GM12878 (cell line): ENCODE measurements at regions not wholly inside any gene's neighbourhood (a gene's known extent, or its start where the extent isn't known, plus 50 kb on each side); places are given as distances from the start of the nearest gene placed in this dataset.
A peak's percentile ranks its signal among the peaks of the same experiment; 100 is the strongest.

ENCODE experiments used
- ATAC-seq: fragments of 200-7000 bp; cut with Tn5 transposase; 3 replicates; pipeline ENCODE4 v1.9.1; 2020; ENCODE audit warnings: mild to moderate bottlenecking, moderate library complexity
- BruUV-seq: library from RNA; stranded (reverse); fragments of 400-500 nt; replicated peaks from 2 replicates; lab custom pipeline; 2021; lab: Mats Ljungman, UMichigan
- CTCF ChIA-PET: fragments of 300-600 bp; sonication (Branson Sonifier 250); formaldehyde crosslinking; extraction: SDS; loops from one replicate; lab custom pipeline; 2021; ENCODE audit warnings: inconsistent platforms; lab: Yijun Ruan, JAX
- POLR2A ChIA-PET: fragments of 350-600 bp; formaldehyde crosslinking; extraction: SDS; loops from one replicate; lab custom pipeline; 2021; ENCODE audit warnings: inconsistent platforms; lab: Charles Lee
- RAD21 ChIA-PET: fragments of 300-600 bp; sonication (Branson Sonifier 250); formaldehyde crosslinking; loops from one replicate; lab custom pipeline; 2023; ENCODE audit warnings: antibody characterized with exemption; ENCODE audit not compliant: unreplicated experiment; lab: Charles Lee
- SMC1A ChIA-PET: fragments of 300-600 bp; sonication (Branson Sonifier 250); formaldehyde crosslinking; loops from one replicate; lab custom pipeline; 2023; ENCODE audit not compliant: unreplicated experiment, uncharacterized antibody; lab: Charles Lee
- DNase-seq: peaks from one replicate; pipeline ENCODE4 v3.0.0-alpha.2; 2011; ENCODE audit warnings: low read depth, low spot score
- FAIRE-seq: peaks from 3 replicates; lab custom pipeline; 2011; peaks lifted over from hg19 to GRCh38; lab: Jason Lieb, UNC
- H2AFZ ChIP-seq: 2 replicates; pipeline ENCODE4 v1.6.0; 2011; ENCODE audit warnings: low read depth, low read length, control low read depth; ENCODE audit not compliant: control insufficient read depth
- H3K27ac ChIP-seq: 2 replicates; pipeline ENCODE4 v1.5.1; 2011; ENCODE audit warnings: control low read depth; ENCODE audit not compliant: control insufficient read depth, insufficient read depth
- H3K27me3 ChIP-seq, 2 experiments: replicated peaks in 1 of 2; 2 replicates each; pipeline versions ENCODE4 v1.6.0 to v1.6.1; 2011; ENCODE audit warnings: low read length in 1 of 2; ENCODE audit not compliant: control insufficient read depth in 2 of 2, insufficient read depth in 2 of 2
- H3K36me3 ChIP-seq, 2 experiments: 2 replicates each; pipeline ENCODE4 v1.5.1; 2011; ENCODE audit warnings: low read length in 1 of 2; ENCODE audit not compliant: control insufficient read depth in 2 of 2, insufficient read depth in 2 of 2
- H3K4me1 ChIP-seq: 2 replicates; pipeline ENCODE4 v1.6.1; 2011; ENCODE audit warnings: mild to moderate bottlenecking, low read length, moderate library complexity, mixed read lengths; ENCODE audit not compliant: control insufficient read depth, insufficient read depth
- H3K4me2 ChIP-seq: 2 replicates; pipeline ENCODE4 v1.6.0; 2011; ENCODE audit warnings: control low read depth; ENCODE audit not compliant: control insufficient read depth, insufficient read depth
- H3K4me3 ChIP-seq: fragments of 200-600 bp; sonication (generic); 2 replicates; pipeline ENCODE4 v1.5.1; 2016
- H3K79me2 ChIP-seq: 2 replicates; pipeline ENCODE4 v1.6.0; 2011; ENCODE audit warnings: low read length; ENCODE audit not compliant: control insufficient read depth, insufficient read depth
- H3K9ac ChIP-seq: 2 replicates; pipeline ENCODE4 v1.8.0; 2011; ENCODE audit warnings: low read length, control low read depth, mixed read lengths; ENCODE audit not compliant: control insufficient read depth, insufficient read depth
- H3K9me3 ChIP-seq: replicated peaks from 3 replicates; pipeline ENCODE4 v1.5.1; 2011; ENCODE audit warnings: mild to moderate bottlenecking, low read length; ENCODE audit not compliant: control insufficient read depth, insufficient read depth
- H4K20me1 ChIP-seq: 2 replicates; pipeline ENCODE4 v1.6.0; 2011; ENCODE audit not compliant: control insufficient read depth, insufficient read depth
- IKZF1 ChIP-seq: fragments of 450-650 bp; conservative IDR thresholded peaks from 2 replicates; pipeline ENCODE4 v1.6.1; 2017; ENCODE audit warnings: antibody characterized with exemption, mild to moderate bottlenecking
- NR2C2 ChIP-seq: IDR thresholded peaks from 2 replicates; pipeline ENCODE4 v1.6.1; 2011; ENCODE audit warnings: borderline replicate concordance, low read depth; ENCODE audit not compliant: control insufficient read depth, insufficient read length
- PML ChIP-seq: IDR thresholded peaks from 2 replicates; pipeline ENCODE4 v1.6.1; 2012; ENCODE audit warnings: low read length, inconsistent platforms
- RELA ChIP-seq: fragments of 450-650 bp; IDR thresholded peaks from 2 replicates; pipeline ENCODE4 v1.8.0; 2014; ENCODE audit warnings: borderline replicate concordance; ENCODE audit not compliant: partially characterized antibody
- RUNX3 ChIP-seq: IDR thresholded peaks from 2 replicates; pipeline ENCODE4 v1.6.1; 2012; ENCODE audit warnings: low read length, inconsistent platforms
- STAT1 ChIP-seq: fragments of 450-650 bp; conservative IDR thresholded peaks from 2 replicates; pipeline ENCODE4 v1.6.1; 2014; ENCODE audit warnings: antibody characterized with exemption, mild to moderate bottlenecking
- WGBS: methylation state at CpG from one replicate; pipeline ENCODE4 v1.1.6; 2016; ENCODE audit warnings: low lambda C conversion rate; ENCODE audit not compliant: insufficient replicate concordance, insufficient coverage; ENCODE audit errors: missing lambda C conversion rate; 5-methylcytosine and 5-hydroxymethylcytosine counted together
- in situ Hi-C: fragments of 300-500 bp; cut with MboI; formaldehyde crosslinking; loops from 9 replicates; pipeline ENCODE4 v1.14.3; 2018; ENCODE audit warnings: mixed read lengths
- intact Hi-C: fragments of 100-400 bp; cut with micrococcal nuclease; formaldehyde crosslinking; loops from one replicate; pipeline ENCODE4 v1.14.2; 2022; ENCODE audit not compliant: unreplicated experiment
- TF ChIP-seq, protein P1 (sequence below): fragments of 450-650 bp; IDR thresholded peaks from 2 replicates; pipeline ENCODE4 v1.6.1; 2017; ENCODE audit warnings: borderline replicate concordance
- TF ChIP-seq, protein P2 (sequence below), 3 experiments: IDR thresholded peaks in 2 of 3; conservative IDR thresholded peaks in 1 of 3; 2 replicates each; pipeline ENCODE4 v1.5.1; 2011; ENCODE audit warnings: low read depth in 3 of 3, low read length in 3 of 3, mild to moderate bottlenecking in 3 of 3, control low read depth in 2 of 3, moderate library complexity in 2 of 3, inconsistent platforms in 1 of 3, mixed read lengths in 1 of 3; ENCODE audit not compliant: control insufficient read depth in 2 of 3, insufficient read depth in 1 of 3; ENCODE audit errors: extremely low read depth in 1 of 3
- TF ChIP-seq, protein P3 (sequence below): fragments of 450-650 bp; IDR thresholded peaks from 2 replicates; pipeline ENCODE4 v1.6.1; 2016; ENCODE audit warnings: mild to moderate bottlenecking

DNA sequence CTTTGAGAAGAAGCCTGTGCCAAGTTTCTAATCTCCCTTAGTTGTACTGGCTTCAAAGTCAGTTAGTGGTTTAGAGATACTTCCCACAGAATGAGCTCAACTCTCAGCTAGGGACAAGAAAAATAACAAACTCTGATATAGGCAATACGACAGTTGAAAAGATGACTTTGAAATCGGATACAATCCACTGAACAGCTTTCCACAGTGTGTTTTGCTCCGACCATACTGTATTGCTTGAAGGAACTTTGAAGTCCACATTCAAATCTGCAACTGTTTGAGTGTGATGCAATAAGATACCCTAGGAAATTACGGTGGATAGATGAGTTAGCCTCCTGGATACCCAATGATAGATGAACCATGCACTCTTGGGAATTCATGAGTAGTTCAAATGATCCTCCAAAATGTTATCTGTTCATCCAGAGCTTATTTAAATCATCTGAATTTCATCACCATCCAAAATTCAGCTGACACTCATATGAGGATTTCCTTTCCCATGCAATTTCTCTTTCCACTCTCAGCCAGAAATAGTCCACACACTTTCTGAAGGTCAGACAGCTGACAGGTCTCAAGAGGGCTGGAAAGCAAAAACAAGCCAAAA, 443.8 kb downstream of the HAO1 start:
- FAIRE-seq (no peak), ATAC-seq (no peak), DNase-seq (no peak)
- in situ Hi-C loops, result no loop called here
- WGBS, result 22% methylated on average over 4 of the region's 4 CpGs
- Histone ChIP-seq H2AFZ (no peak overlapping the region), H3K79me2 (no peaks in the 10 kb centered on the region), H3K4me3 (no peak overlapping the region), H3K9me3 (no peaks in the 10 kb centered on the region; the same call in 2 of the 3 replicates), H3K4me2 (no peak overlapping the region), H4K20me1 (no peaks in the 10 kb centered on the region), H3K27me3 (no peaks in the 10 kb centered on the region), H3K36me3 (no peaks in the 10 kb centered on the region), H3K9ac (no peak overlapping the region), H3K4me1 (no peaks in the 10 kb centered on the region), H3K27ac (no peak overlapping the region)
- ChIA-PET POLR2A (no interaction called here), RAD21 (no interaction called here), SMC1A (no interaction called here), CTCF (no interaction called here)
- TF ChIP-seq PML (no peak), RUNX3 (peak; percentile 17; the same call in 1 of the 2 replicates)
- intact Hi-C loops, result no loop called here
- BruUV-seq, result no TSS peak

DNA sequence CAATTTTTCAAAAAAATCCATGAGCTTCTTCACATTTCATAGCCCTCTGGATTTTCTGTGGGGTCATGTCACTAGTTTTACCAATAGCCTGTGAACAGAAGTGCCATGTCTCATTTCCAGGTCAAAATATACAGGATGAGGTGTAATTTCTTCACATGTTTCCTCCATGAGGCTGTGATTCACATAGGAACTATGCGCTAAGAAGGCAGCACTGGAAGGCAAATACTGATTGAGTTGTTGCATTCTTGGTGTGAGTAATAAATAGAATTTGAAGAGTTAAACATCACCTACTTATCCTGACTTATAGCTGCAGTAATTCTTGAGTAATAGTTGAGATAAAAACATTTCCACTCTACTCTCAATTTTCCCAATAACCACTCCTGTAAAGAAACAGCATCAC, 442.3 kb downstream of the HAO1 start:
- no TSS peak for BruUV-seq
- CTCF ChIA-PET, result no interaction called here
- H3K27ac ChIP-seq, result no peak overlapping the region
- H3K4me3 ChIP-seq, result no peak overlapping the region
- DNase-seq, result no peak
- in situ Hi-C loops, result no loop called here
- POLR2A ChIA-PET, result no interaction called here
- no peak for ATAC-seq
- 100% methylated on average over 1 of the region's 1 CpG for WGBS
- no peak overlapping the region for H3K9ac ChIP-seq
- no peaks in the 10 kb centered on the region for H3K36me3 ChIP-seq
- SMC1A ChIA-PET, result no interaction called here
- no peaks in the 10 kb centered on the region for H4K20me1 ChIP-seq
- H3K4me1 ChIP-seq, result no peaks in the 10 kb centered on the region
- no peaks in the 10 kb centered on the region; the same call in 2 of the 3 replicates for H3K9me3 ChIP-seq
- no peaks in the 10 kb centered on the region for H3K27me3 ChIP-seq
- H3K79me2 ChIP-seq, result no peaks in the 10 kb centered on the region
- no peak overlapping the region for H3K4me2 ChIP-seq
- intact Hi-C loops, result no loop called here
- RAD21 ChIA-PET, result no interaction called here
- no peak for FAIRE-seq
- H2AFZ ChIP-seq, result no peak overlapping the region
- TF ChIP-seq NR2C2 (no peak), RELA (no peak), IKZF1 (no peak), STAT1 (no peak)
- TF ChIP-seq, protein P1, sequence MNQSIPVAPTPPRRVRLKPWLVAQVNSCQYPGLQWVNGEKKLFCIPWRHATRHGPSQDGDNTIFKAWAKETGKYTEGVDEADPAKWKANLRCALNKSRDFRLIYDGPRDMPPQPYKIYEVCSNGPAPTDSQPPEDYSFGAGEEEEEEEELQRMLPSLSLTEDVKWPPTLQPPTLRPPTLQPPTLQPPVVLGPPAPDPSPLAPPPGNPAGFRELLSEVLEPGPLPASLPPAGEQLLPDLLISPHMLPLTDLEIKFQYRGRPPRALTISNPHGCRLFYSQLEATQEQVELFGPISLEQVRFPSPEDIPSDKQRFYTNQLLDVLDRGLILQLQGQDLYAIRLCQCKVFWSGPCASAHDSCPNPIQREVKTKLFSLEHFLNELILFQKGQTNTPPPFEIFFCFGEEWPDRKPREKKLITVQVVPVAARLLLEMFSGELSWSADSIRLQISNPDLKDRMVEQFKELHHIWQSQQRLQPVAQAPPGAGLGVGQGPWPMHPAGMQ, result no peak
- TF ChIP-seq, protein P2, sequence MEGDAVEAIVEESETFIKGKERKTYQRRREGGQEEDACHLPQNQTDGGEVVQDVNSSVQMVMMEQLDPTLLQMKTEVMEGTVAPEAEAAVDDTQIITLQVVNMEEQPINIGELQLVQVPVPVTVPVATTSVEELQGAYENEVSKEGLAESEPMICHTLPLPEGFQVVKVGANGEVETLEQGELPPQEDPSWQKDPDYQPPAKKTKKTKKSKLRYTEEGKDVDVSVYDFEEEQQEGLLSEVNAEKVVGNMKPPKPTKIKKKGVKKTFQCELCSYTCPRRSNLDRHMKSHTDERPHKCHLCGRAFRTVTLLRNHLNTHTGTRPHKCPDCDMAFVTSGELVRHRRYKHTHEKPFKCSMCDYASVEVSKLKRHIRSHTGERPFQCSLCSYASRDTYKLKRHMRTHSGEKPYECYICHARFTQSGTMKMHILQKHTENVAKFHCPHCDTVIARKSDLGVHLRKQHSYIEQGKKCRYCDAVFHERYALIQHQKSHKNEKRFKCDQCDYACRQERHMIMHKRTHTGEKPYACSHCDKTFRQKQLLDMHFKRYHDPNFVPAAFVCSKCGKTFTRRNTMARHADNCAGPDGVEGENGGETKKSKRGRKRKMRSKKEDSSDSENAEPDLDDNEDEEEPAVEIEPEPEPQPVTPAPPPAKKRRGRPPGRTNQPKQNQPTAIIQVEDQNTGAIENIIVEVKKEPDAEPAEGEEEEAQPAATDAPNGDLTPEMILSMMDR (IDR thresholded peaks at IDR 0.05 in 2 of 3, conservative IDR thresholded peaks at IDR 0.05 in 1 of 3; ENCODE audit: control insufficient read depth in 2 of 3, extremely low read depth in 1 of 3, insufficient read depth in 1 of 3, low read depth in 3 of 3, low read length in 3 of 3), result no peak
- TF ChIP-seq, protein P3, sequence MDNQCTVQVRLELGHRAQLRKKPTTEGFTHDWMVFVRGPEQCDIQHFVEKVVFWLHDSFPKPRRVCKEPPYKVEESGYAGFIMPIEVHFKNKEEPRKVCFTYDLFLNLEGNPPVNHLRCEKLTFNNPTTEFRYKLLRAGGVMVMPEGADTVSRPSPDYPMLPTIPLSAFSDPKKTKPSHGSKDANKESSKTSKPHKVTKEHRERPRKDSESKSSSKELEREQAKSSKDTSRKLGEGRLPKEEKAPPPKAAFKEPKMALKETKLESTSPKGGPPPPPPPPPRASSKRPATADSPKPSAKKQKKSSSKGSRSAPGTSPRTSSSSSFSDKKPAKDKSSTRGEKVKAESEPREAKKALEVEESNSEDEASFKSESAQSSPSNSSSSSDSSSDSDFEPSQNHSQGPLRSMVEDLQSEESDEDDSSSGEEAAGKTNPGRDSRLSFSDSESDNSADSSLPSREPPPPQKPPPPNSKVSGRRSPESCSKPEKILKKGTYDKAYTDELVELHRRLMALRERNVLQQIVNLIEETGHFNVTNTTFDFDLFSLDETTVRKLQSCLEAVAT, result no peak
